ENCODE measurements at regions not wholly inside any gene's neighbourhood (a gene's known extent, or its start where the extent isn't known, plus 50 kb on each side); places are given as distances from the start of the nearest gene placed in this dataset.

- no peak for DNase-seq (ENCODE audit: extremely low spot score)
- ChIA-PET CTCF (no interaction called here), POLR2A (no interaction called here)
- no peak for TF ChIP-seq NFRKB (IDR thresholded peaks at IDR 0.05)
- TF ChIP-seq ARNT (IDR thresholded peaks at IDR 0.05) = no peak
- no peak for TF ChIP-seq PKNOX1 (IDR thresholded peaks at IDR 0.05)
- TF ChIP-seq HDGF (IDR thresholded peaks at IDR 0.05; ENCODE audit: borderline replicate concordance) = no peak
- no peak for TF ChIP-seq FOXA1 (IDR thresholded peaks at IDR 0.05)
- TF ChIP-seq CTBP1 (IDR thresholded peaks at IDR 0.05; ENCODE audit: borderline replicate concordance) = no peak
- TF ChIP-seq SUZ12 (IDR thresholded peaks at IDR 0.05) = no peak
- no peak for TF ChIP-seq FOXK2 (IDR thresholded peaks at IDR 0.05)
- TF ChIP-seq TARDBP (IDR thresholded peaks at IDR 0.05) = no peak
- no peak for TF ChIP-seq ELF4 (IDR thresholded peaks at IDR 0.05)
- TF ChIP-seq ZNF384 (IDR thresholded peaks at IDR 0.05) = no peak
Observed at GRCh38 chr12:97938031-97938430, 475.4 kb downstream of the RMST start.

GRCh38 chr12:97939156-97939555 is 476.6 kb downstream of the RMST start:
- ChIA-PET CTCF (interaction anchor here (0.7 kb wide), 1 partner anchor 22 kb away, joined by 3 read pairs; no protein-coding TSS in a partner anchor), POLR2A (no interaction called here)
- DNase-seq (ENCODE audit: extremely low spot score) = no peak
- TF ChIP-seq SUZ12 (IDR thresholded peaks at IDR 0.05) (no peak), FOXA1 (IDR thresholded peaks at IDR 0.05) (no peak), PKNOX1 (IDR thresholded peaks at IDR 0.05) (no peak), FOXM1 (IDR thresholded peaks at IDR 0.05; ENCODE audit: borderline replicate concordance) (no peak), L3MBTL2 (conservative IDR thresholded peaks at IDR 0.05) (no peak), ELF4 (IDR thresholded peaks at IDR 0.05) (no peak), BHLHE40 (IDR thresholded peaks at IDR 0.05; ENCODE audit: borderline replicate concordance) (no peak), FOXK2 (IDR thresholded peaks at IDR 0.05) (no peak), TARDBP (IDR thresholded peaks at IDR 0.05) (no peak), ZNF384 (IDR thresholded peaks at IDR 0.05) (no peak), ARNT (IDR thresholded peaks at IDR 0.05) (no peak), SP1 (IDR thresholded peaks at IDR 0.05) (no peak), HDGF (IDR thresholded peaks at IDR 0.05; ENCODE audit: borderline replicate concordance) (no peak)

- POLR2A ChIA-PET = no interaction called here
- DNase-seq (ENCODE audit: extremely low spot score) = no peak
- no peak for TF ChIP-seq FOXA1 (IDR thresholded peaks at IDR 0.05)
- CTCF ChIA-PET = no interaction called here
Observed at GRCh38 chr12:97940105-97940504, 477.5 kb downstream of the RMST start.

DNA sequence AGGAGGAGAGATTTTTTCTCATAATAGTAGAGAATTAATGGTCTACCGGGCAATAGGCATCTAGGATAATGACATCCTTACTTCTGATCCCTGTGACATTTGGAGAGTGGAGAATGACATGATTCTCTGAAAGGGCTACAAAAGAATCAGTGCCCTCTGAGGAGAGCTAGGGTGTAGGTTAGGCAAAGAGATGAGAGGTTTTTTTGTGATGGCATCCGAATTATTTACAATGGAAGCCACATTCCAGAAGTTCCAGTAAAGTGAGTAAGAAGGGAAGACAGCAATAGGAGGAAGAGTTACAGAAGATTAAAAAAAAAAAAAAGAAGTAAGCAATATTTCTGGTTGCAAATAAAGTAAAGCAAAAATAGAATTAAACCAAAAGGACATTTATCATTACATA is 478.0 kb downstream of the RMST start:
- no peak for TF ChIP-seq ARNT (IDR thresholded peaks at IDR 0.05)
- TF ChIP-seq HDGF (IDR thresholded peaks at IDR 0.05; ENCODE audit: borderline replicate concordance) = no peak
- no peak for TF ChIP-seq FOXA1 (IDR thresholded peaks at IDR 0.05)
- TF ChIP-seq CTBP1 (IDR thresholded peaks at IDR 0.05; ENCODE audit: borderline replicate concordance) = no peak
- no peak for TF ChIP-seq FOXM1 (IDR thresholded peaks at IDR 0.05; ENCODE audit: borderline replicate concordance)
- TF ChIP-seq BHLHE40 (IDR thresholded peaks at IDR 0.05; ENCODE audit: borderline replicate concordance) = no peak
- no peak for TF ChIP-seq PKNOX1 (IDR thresholded peaks at IDR 0.05)
- TF ChIP-seq ZNF384 (IDR thresholded peaks at IDR 0.05) = no peak
- TF ChIP-seq TARDBP (IDR thresholded peaks at IDR 0.05) = no peak
- TF ChIP-seq SUZ12 (IDR thresholded peaks at IDR 0.05) = no peak
- TF ChIP-seq FOXK2 (IDR thresholded peaks at IDR 0.05) = no peak
- TF ChIP-seq ELF4 (IDR thresholded peaks at IDR 0.05) = no peak
- no peak for TF ChIP-seq SP1 (IDR thresholded peaks at IDR 0.05)
- TF ChIP-seq NFRKB (IDR thresholded peaks at IDR 0.05) = no peak
- TF ChIP-seq LEF1 (IDR thresholded peaks at IDR 0.05; ENCODE audit: borderline replicate concordance) = no peak
- TF ChIP-seq L3MBTL2 (conservative IDR thresholded peaks at IDR 0.05) = no peak
- CTCF ChIA-PET = no interaction called here
- POLR2A ChIA-PET = no interaction called here
- DNase-seq (ENCODE audit: extremely low spot score) = no peak

DNA sequence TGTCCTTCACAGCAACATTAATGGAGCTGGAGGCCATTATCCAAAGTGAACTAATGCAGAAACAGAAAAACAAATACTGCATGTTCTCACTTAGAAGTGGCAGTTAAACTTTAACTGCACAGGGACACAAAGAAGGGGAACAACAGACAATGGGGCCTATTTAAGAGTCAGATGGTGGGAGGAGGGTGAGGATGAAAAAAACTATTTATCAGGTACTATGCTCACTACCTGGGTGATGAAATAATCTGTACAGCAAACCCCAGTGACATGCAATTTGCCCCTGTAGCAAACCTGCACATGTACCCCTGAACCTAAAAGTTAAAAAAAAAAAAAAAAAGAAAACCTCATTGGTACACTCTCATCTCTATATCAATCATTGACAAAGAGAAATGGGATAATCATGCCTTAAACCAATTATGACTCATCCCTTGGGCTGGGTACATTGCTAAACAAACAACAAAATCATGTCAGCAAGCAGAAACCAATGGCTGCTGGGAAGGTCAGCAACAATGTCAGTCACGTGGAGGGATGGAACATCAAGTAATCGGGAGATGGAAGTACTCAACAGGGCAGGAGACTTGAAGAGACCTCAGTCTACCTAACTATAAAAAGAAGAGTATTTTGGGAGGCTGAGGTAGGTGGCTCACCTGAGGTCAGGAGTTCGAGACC is 479.2 kb downstream of the RMST start:
- ChIA-PET POLR2A (no interaction called here), CTCF (no interaction called here)
- DNase-seq (ENCODE audit: extremely low spot score) = no peak
- no peak for TF ChIP-seq L3MBTL2 (conservative IDR thresholded peaks at IDR 0.05)
- no peak for TF ChIP-seq FOXM1 (IDR thresholded peaks at IDR 0.05; ENCODE audit: borderline replicate concordance)

GRCh38 chr12:97943359-97943758 is 480.8 kb downstream of the RMST start:
- CTCF ChIA-PET = no interaction called here
- DNase-seq (ENCODE audit: extremely low spot score) = no peak
- TF ChIP-seq ARNT (IDR thresholded peaks at IDR 0.05) (no peak), NFRKB (IDR thresholded peaks at IDR 0.05) (no peak), TARDBP (IDR thresholded peaks at IDR 0.05) (no peak), LEF1 (IDR thresholded peaks at IDR 0.05; ENCODE audit: borderline replicate concordance) (no peak), FOXK2 (IDR thresholded peaks at IDR 0.05) (no peak), CTBP1 (IDR thresholded peaks at IDR 0.05; ENCODE audit: borderline replicate concordance) (no peak), PKNOX1 (IDR thresholded peaks at IDR 0.05) (no peak), L3MBTL2 (conservative IDR thresholded peaks at IDR 0.05) (no peak), ELF4 (IDR thresholded peaks at IDR 0.05) (no peak), SP1 (IDR thresholded peaks at IDR 0.05) (no peak), HDGF (IDR thresholded peaks at IDR 0.05; ENCODE audit: borderline replicate concordance) (no peak), SUZ12 (IDR thresholded peaks at IDR 0.05) (no peak), FOXM1 (IDR thresholded peaks at IDR 0.05; ENCODE audit: borderline replicate concordance) (no peak), BHLHE40 (IDR thresholded peaks at IDR 0.05; ENCODE audit: borderline replicate concordance) (no peak), FOXA1 (IDR thresholded peaks at IDR 0.05) (no peak)
- POLR2A ChIA-PET = no interaction called here
